ENCODE measurements at regions not wholly inside any gene's neighbourhood (a gene's known extent, or its start where the extent isn't known, plus 50 kb on each side); places are given as distances from the start of the nearest gene placed in this dataset.

GRCh38 chr4:177855507-177856197 lies 413.4 kb upstream of the AGA start:
- intact Hi-C loops (cut with micrococcal nuclease; ENCODE audit: unreplicated experiment), result no loop called here
- H3K9me3 ChIP-seq (replicated peaks; ENCODE audit: control insufficient read depth, insufficient read depth, low read length), result no peaks in the 10 kb centered on the region
- ChIA-PET SMC1A (ENCODE audit: uncharacterized antibody, unreplicated experiment) (interaction anchor here (0.6 kb wide), 1 partner anchor 231 kb away, joined by 4 read pairs; no protein-coding TSS in a partner anchor), POLR2A (no interaction called here), CTCF (no interaction called here), RAD21 (ENCODE audit: unreplicated experiment) (no interaction called here)
- H3K9ac ChIP-seq (ENCODE audit: control insufficient read depth, insufficient read depth, low read length), result no peak overlapping the region
- no peaks in the 10 kb centered on the region for H3K27me3 ChIP-seq (replicated peaks in 1 of 2; ENCODE audit: control insufficient read depth in 2 of 2, insufficient read depth in 2 of 2, low read length in 1 of 2)
- H4K20me1 ChIP-seq (ENCODE audit: control insufficient read depth, insufficient read depth), result no peaks in the 10 kb centered on the region
- no peaks in the 10 kb centered on the region for H3K36me3 ChIP-seq (ENCODE audit: control insufficient read depth in 2 of 2, insufficient read depth in 2 of 2, low read length in 1 of 2)
- in situ Hi-C loops (cut with MboI), result no loop called here
- no peaks in the 10 kb centered on the region for H3K4me1 ChIP-seq (ENCODE audit: control insufficient read depth, insufficient read depth, low read length)
- DNase-seq (ENCODE audit: low read depth, low spot score) (no peak), FAIRE-seq (no peak), ATAC-seq (no peak)
- TF ChIP-seq ZNF274 (IDR thresholded peaks at IDR 0.05; ENCODE audit: insufficient read depth, insufficient read length) (no peak), REST (IDR thresholded peaks at IDR 0.05; ENCODE audit: low read depth, low read length) (no peak), SREBF2 (IDR thresholded peaks at IDR 0.05; ENCODE audit: low read length) (no peak)
- 21% methylated on average over 5 of the region's 5 CpGs for WGBS (ENCODE audit: insufficient coverage, insufficient replicate concordance, low lambda C conversion rate, missing lambda C conversion rate)
- no TSS peak for BruUV-seq (replicated peaks)
- no peak overlapping the region for H2AFZ ChIP-seq (ENCODE audit: control insufficient read depth, low read depth, low read length)
- H3K4me3 ChIP-seq, result no peak overlapping the region
- H3K27ac ChIP-seq (ENCODE audit: control insufficient read depth, insufficient read depth), result no peak overlapping the region
- H3K4me2 ChIP-seq (ENCODE audit: control insufficient read depth, insufficient read depth), result no peak overlapping the region
- H3K79me2 ChIP-seq (ENCODE audit: control insufficient read depth, insufficient read depth, low read length), result no peaks in the 10 kb centered on the region

- Histone ChIP-seq H2AFZ (ENCODE audit: control insufficient read depth, low read depth, low read length) (no peak overlapping the region), H3K27me3 (replicated peaks in 1 of 2; ENCODE audit: control insufficient read depth in 2 of 2, insufficient read depth in 2 of 2, low read length in 1 of 2) (no peaks in the 10 kb centered on the region), H3K27ac (ENCODE audit: control insufficient read depth, insufficient read depth) (no peak overlapping the region), H4K20me1 (ENCODE audit: control insufficient read depth, insufficient read depth) (no peaks in the 10 kb centered on the region), H3K4me2 (ENCODE audit: control insufficient read depth, insufficient read depth) (no peak overlapping the region), H3K79me2 (ENCODE audit: control insufficient read depth, insufficient read depth, low read length) (no peaks in the 10 kb centered on the region), H3K9ac (ENCODE audit: control insufficient read depth, insufficient read depth, low read length) (no peak overlapping the region), H3K9me3 (replicated peaks; ENCODE audit: control insufficient read depth, insufficient read depth, low read length) (no peaks in the 10 kb centered on the region), H3K4me1 (ENCODE audit: control insufficient read depth, insufficient read depth, low read length) (no peaks in the 10 kb centered on the region), H3K4me3 (no peak overlapping the region), H3K36me3 (ENCODE audit: control insufficient read depth in 2 of 2, insufficient read depth in 2 of 2, low read length in 1 of 2) (no peaks in the 10 kb centered on the region)
- in situ Hi-C loops (cut with MboI) (no loop called here), intact Hi-C loops (cut with micrococcal nuclease; ENCODE audit: unreplicated experiment) (no loop called here)
- RAD21 ChIA-PET (ENCODE audit: unreplicated experiment), result no interaction called here
- FAIRE-seq (no peak), DNase-seq (ENCODE audit: low read depth, low spot score) (no peak), ATAC-seq (no peak)
- SMC1A ChIA-PET (ENCODE audit: uncharacterized antibody, unreplicated experiment), result no interaction called here
- POLR2A ChIA-PET, result no interaction called here
- BruUV-seq (replicated peaks), result no TSS peak
- CTCF ChIA-PET, result no interaction called here
- TF ChIP-seq TCF7 (IDR thresholded peaks at IDR 0.05; ENCODE audit: borderline replicate concordance) (no peak), ZBTB11 (CRISPR knock-in tag; IDR thresholded peaks at IDR 0.05) (no peak), KAT2A (conservative IDR thresholded peaks at IDR 0.05; ENCODE audit: control insufficient read depth, low read depth, low read length) (no peak), RELB (IDR thresholded peaks at IDR 0.05; ENCODE audit: low read depth) (no peak), CBFB (IDR thresholded peaks at IDR 0.05; ENCODE audit: low read depth) (no peak), SMC3 (IDR thresholded peaks at IDR 0.05; ENCODE audit: borderline replicate concordance, low read length) (no peak)
Observed at GRCh38 chr4:177860171-177860570, 417.9 kb upstream of the AGA start.

Data from GM12878 (cell line).